Mesendoderm (in vitro differentiated cells): ENCODE measurements at regions not wholly inside any gene's neighbourhood (a gene's known extent, or its start where the extent isn't known, plus 50 kb on each side); places are given as distances from the start of the nearest gene placed in this dataset.

Experiments
- DNase-seq: peaks from one replicate; pipeline ENCODE4 v3.0.0; 2013
- H2AK5ac ChIP-seq: 2 replicates; pipeline ENCODE4 v1.6.1; 2013; ENCODE audit warnings: low read length, inconsistent platforms
- H2BK120ac ChIP-seq: 2 replicates; pipeline ENCODE4 v1.6.1; 2013; ENCODE audit warnings: low read depth, mild to moderate bottlenecking, low read length, moderate library complexity, mixed read lengths
- H2BK15ac ChIP-seq: replicated peaks from 2 replicates; pipeline ENCODE4 v1.6.1; 2013; ENCODE audit warnings: low read depth, mild to moderate bottlenecking, moderate library complexity
- H2BK5ac ChIP-seq: 2 replicates; pipeline ENCODE4 v1.6.1; 2013; ENCODE audit warnings: low read length, inconsistent platforms
- H3K18ac ChIP-seq: 2 replicates; pipeline ENCODE4 v1.6.1; 2013; ENCODE audit warnings: mild to moderate bottlenecking, low read length, mixed read lengths
- H3K23ac ChIP-seq: one replicate; pipeline ENCODE4 v1.6.1; 2013; ENCODE audit warnings: low read length
- H3K27ac ChIP-seq: 2 replicates; pipeline ENCODE4 v1.5.1; 2013; ENCODE audit warnings: low read depth, mild to moderate bottlenecking, inconsistent platforms, low read length, moderate library complexity
- H3K27me3 ChIP-seq: 2 replicates; pipeline ENCODE4 v1.6.1; 2013; ENCODE audit warnings: low read length, control low read depth, mild to moderate bottlenecking, inconsistent platforms; ENCODE audit not compliant: insufficient read depth, poor library complexity
- H3K36me3 ChIP-seq: 2 replicates; pipeline ENCODE4 v1.6.1; 2013; ENCODE audit warnings: low read length, inconsistent platforms; ENCODE audit not compliant: control insufficient read depth, insufficient read depth
- H3K4ac ChIP-seq: one replicate; pipeline ENCODE4 v1.6.1; 2013; ENCODE audit warnings: low read depth, mild to moderate bottlenecking, low read length, moderate library complexity
- H3K4me1 ChIP-seq: 2 replicates; pipeline ENCODE4 v1.6.1; 2013; ENCODE audit warnings: low read depth, low read length, inconsistent platforms; ENCODE audit not compliant: control insufficient read depth
- H3K4me2 ChIP-seq: 2 replicates; pipeline ENCODE4 v1.6.1; 2013; ENCODE audit warnings: low read length
- H3K4me3 ChIP-seq: 2 replicates; pipeline ENCODE4 v1.5.1; 2013; ENCODE audit warnings: mild to moderate bottlenecking, low read length
- H3K56ac ChIP-seq: one replicate; pipeline ENCODE4 v1.6.1; 2013; ENCODE audit warnings: low read length
- H3K79me1 ChIP-seq: 2 replicates; pipeline ENCODE4 v1.6.1; 2013; ENCODE audit warnings: low read length, inconsistent platforms
- H3K79me2 ChIP-seq: 2 replicates; pipeline ENCODE4 v1.6.1; 2013; ENCODE audit warnings: mild to moderate bottlenecking, low read length; ENCODE audit not compliant: control insufficient read depth, insufficient read depth
- H3K9ac ChIP-seq: 2 replicates; pipeline ENCODE4 v1.6.1; 2013; ENCODE audit warnings: low read length, inconsistent platforms
- H4K5ac ChIP-seq: one replicate; pipeline ENCODE4 v1.6.1; 2013; ENCODE audit warnings: low read length
- H4K8ac ChIP-seq: one replicate; pipeline ENCODE4 v1.6.1; 2013; ENCODE audit warnings: low read depth, mild to moderate bottlenecking, control low read depth, low read length, moderate library complexity
- WGBS: extraction: QIAGEN DNeasy Blood & Tissue Kit; methylation state at CpG from one replicate; pipeline ENCODE4 v1.1.7; 2013; ENCODE audit warnings: low lambda C conversion rate, missing lambda C conversion rate; ENCODE audit not compliant: insufficient coverage; ENCODE audit errors: extremely low coverage; 5-methylcytosine and 5-hydroxymethylcytosine counted together

DNA sequence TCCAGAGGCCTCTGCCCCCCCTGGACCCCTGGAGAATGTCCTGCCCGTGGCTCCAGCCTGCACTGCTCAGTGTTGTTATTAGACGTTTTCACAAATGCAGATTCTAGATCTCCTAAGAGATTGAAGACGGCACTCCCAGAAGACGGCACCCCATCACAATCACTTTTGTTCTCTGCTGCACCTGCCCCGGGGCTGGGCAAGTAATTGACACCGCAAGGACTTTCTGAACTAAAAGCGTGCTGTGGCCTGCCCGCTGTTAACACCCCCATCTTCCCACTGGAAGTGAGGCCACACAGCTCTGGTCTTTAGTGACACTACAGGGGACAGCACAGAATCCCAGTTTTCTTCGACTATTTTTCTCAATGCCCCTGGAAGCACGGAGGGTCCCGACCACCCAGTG is 256.9 kb downstream of the ENGASE start:
- Histone ChIP-seq H3K27ac (no peak overlapping the region), H4K8ac (no peak overlapping the region), H4K5ac (no peak overlapping the region), H3K56ac (no peak overlapping the region), H2AK5ac (no peak overlapping the region), H3K27me3 (no peaks in the 10 kb centered on the region), H3K9ac (no peak overlapping the region), H3K4me2 (no peak overlapping the region), H3K36me3 (no peaks in the 10 kb centered on the region), H2BK5ac (no peak overlapping the region), H3K79me1 (no peaks in the 10 kb centered on the region), H2BK120ac (no peak overlapping the region), H3K79me2 (no peaks in the 10 kb centered on the region), H2BK15ac (no peak overlapping the region), H3K23ac (no peak overlapping the region), H3K4ac (no peak overlapping the region), H3K18ac (no peak overlapping the region), H3K4me1 (no peaks in the 10 kb centered on the region), H3K4me3 (no peak overlapping the region)
- WGBS: no CpG with 5 or more reads among the region's 11 CpGs
- DNase-seq: no peak

DNA sequence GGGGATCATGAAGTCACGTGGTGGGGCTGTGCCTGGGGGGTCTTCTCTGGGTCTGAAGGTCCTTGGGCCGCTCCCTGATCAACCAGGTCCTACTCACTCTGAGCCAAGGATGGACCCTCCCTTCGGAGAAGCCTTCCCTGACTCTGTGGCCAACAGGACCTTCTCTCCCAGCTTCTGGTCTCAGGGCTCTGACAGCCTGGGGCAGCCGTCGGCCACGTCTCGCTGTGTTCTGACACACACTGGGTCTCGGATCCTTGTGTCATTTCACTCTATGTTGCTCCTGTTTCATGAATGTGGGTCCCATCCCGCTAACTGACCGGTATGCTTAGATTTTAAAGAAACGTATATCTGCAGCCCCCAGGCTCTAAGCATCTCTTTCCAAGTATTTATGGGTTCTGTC is 256.1 kb downstream of the ENGASE start:
- no peaks in the 10 kb centered on the region for H3K36me3 ChIP-seq
- H3K23ac ChIP-seq: no peak overlapping the region
- no peak overlapping the region for H2BK120ac ChIP-seq
- no peak overlapping the region for H3K18ac ChIP-seq
- H3K4ac ChIP-seq: no peak overlapping the region
- H3K79me2 ChIP-seq: no peaks in the 10 kb centered on the region
- no peak overlapping the region for H4K8ac ChIP-seq
- no peak overlapping the region for H3K4me2 ChIP-seq
- no peak overlapping the region for H2BK15ac ChIP-seq
- H3K79me1 ChIP-seq: no peaks in the 10 kb centered on the region
- H3K27ac ChIP-seq: no peak overlapping the region
- no peak overlapping the region for H3K4me3 ChIP-seq
- no peak overlapping the region for H3K56ac ChIP-seq
- DNase-seq: no peak
- no peak overlapping the region for H2AK5ac ChIP-seq
- H4K5ac ChIP-seq: no peak overlapping the region
- WGBS: no CpG with 5 or more reads among the region's 11 CpGs
- no peak overlapping the region for H3K9ac ChIP-seq
- no peaks in the 10 kb centered on the region for H3K27me3 ChIP-seq
- H2BK5ac ChIP-seq: no peak overlapping the region
- no peaks in the 10 kb centered on the region for H3K4me1 ChIP-seq

DNA sequence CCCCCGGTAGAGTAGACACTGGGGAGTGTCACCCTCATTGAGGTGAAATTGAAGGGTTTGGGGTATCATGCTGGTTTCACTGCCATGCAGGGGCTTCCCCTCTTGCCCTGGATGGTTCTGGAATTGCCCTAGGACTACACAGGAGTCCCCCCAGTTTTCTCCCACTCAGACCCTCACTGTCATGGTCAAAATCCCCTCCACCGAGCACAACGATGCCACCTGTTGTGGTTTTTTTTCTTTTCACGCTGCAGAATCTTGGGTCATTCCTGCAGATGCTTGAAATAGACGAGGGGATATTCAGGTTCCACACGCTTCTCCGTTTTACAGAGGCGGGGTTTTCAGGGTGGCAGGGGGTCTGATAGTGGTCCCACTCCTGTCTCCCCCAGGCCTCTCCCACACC is 255.6 kb downstream of the ENGASE start:
- Histone ChIP-seq H3K27ac (no peak overlapping the region), H4K8ac (no peak overlapping the region), H3K4me2 (no peak overlapping the region), H3K4me3 (no peak overlapping the region), H2AK5ac (no peak overlapping the region), H3K56ac (no peak overlapping the region), H3K4ac (no peak overlapping the region), H3K27me3 (no peaks in the 10 kb centered on the region), H2BK5ac (no peak overlapping the region), H4K5ac (no peak overlapping the region), H3K79me1 (no peaks in the 10 kb centered on the region), H3K23ac (no peak overlapping the region), H2BK120ac (no peak overlapping the region), H3K36me3 (no peaks in the 10 kb centered on the region), H3K79me2 (no peaks in the 10 kb centered on the region), H3K4me1 (no peaks in the 10 kb centered on the region), H3K18ac (no peak overlapping the region), H2BK15ac (no peak overlapping the region), H3K9ac (no peak overlapping the region)
- WGBS: no CpG with 5 or more reads among the region's 8 CpGs
- no peak for DNase-seq

DNA sequence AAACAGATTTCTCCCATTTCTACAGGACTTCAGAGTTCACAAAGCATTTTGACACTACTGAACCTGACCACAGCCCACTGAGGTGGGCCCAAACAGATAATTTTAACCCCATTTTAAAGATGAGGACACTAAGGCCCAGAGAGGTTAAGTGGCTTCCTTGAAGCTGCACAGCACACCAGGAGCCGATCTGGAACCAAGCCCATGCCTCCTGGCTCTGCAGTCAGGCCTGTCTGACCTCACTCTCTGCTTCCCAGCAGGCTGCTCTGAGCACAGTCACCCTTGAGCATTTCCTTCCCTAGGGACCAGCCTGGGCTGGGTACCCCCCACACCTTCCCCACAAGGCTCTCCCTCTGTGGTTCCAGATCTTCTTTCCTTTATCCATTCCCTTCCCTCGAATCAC is 252.2 kb downstream of the ENGASE start:
- no peak overlapping the region for H3K4ac ChIP-seq
- H2AK5ac ChIP-seq: no peak overlapping the region
- H4K5ac ChIP-seq: no peak overlapping the region
- no peak overlapping the region for H3K27ac ChIP-seq
- H2BK15ac ChIP-seq: no peak overlapping the region
- H3K79me2 ChIP-seq: no peaks in the 10 kb centered on the region
- no peak overlapping the region for H3K23ac ChIP-seq
- H2BK5ac ChIP-seq: no peak overlapping the region
- H3K4me1 ChIP-seq: no peaks in the 10 kb centered on the region
- no CpG with 5 or more reads among the region's 2 CpGs for WGBS
- DNase-seq: no peak
- H4K8ac ChIP-seq: no peak overlapping the region
- no peak overlapping the region for H3K4me3 ChIP-seq
- no peaks in the 10 kb centered on the region for H3K36me3 ChIP-seq
- H3K27me3 ChIP-seq: no peaks in the 10 kb centered on the region
- H3K9ac ChIP-seq: no peak overlapping the region
- H3K79me1 ChIP-seq: no peaks in the 10 kb centered on the region
- H3K18ac ChIP-seq: no peak overlapping the region
- no peak overlapping the region for H3K4me2 ChIP-seq
- no peak overlapping the region for H2BK120ac ChIP-seq
- no peak overlapping the region for H3K56ac ChIP-seq

DNA sequence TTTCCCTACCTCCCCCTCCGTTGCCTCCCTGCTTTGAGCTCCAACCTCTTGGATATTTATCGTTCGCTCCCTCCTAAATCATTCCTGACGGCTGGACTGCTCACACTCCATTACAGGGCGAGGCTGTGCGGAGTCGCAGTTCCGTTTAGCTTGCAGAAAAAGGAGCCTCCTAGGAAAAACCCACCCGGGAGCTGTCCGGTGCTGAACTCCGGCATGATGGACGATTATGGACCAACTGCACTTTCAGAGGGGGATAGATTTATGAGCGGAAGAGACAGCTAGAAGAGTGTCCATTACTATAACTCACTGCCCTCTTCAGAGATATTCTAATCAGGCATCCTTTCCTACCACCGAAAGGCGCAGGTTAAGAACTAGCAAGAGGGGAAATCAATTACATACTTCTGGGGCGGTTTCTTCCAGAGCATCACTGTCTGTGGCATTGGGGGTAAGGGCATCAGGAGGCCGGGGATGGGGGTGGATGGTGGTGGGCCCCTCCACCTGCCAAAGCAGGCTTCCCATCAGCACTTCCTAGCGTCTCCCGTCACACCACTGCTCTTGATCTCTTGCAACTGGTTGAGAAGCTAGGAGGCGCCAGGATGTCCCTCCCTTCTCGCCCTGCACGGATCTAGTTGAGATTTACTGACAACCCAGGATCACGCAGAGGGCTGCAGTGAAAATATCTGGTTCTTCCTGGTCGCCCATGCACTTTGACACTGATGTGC is 251.2 kb downstream of the ENGASE start:
- H3K56ac ChIP-seq: no peak overlapping the region
- no peak overlapping the region for H2AK5ac ChIP-seq
- H3K4me2 ChIP-seq: no peak overlapping the region
- H3K9ac ChIP-seq: no peak overlapping the region
- WGBS: no CpG with 5 or more reads among the region's 24 CpGs
- H3K79me2 ChIP-seq: no peaks in the 10 kb centered on the region
- H3K27me3 ChIP-seq: no peaks in the 10 kb centered on the region
- no peak overlapping the region for H4K8ac ChIP-seq
- no peaks in the 10 kb centered on the region for H3K36me3 ChIP-seq
- no peak overlapping the region for H2BK120ac ChIP-seq
- H2BK15ac ChIP-seq: no peak overlapping the region
- no peak overlapping the region for H4K5ac ChIP-seq
- no peaks in the 10 kb centered on the region for H3K4me1 ChIP-seq
- DNase-seq: peak; percentile 29
- no peak overlapping the region for H3K4me3 ChIP-seq
- no peak overlapping the region for H3K18ac ChIP-seq
- H3K4ac ChIP-seq: no peak overlapping the region
- H3K23ac ChIP-seq: no peak overlapping the region
- H3K79me1 ChIP-seq: no peaks in the 10 kb centered on the region
- H2BK5ac ChIP-seq: no peak overlapping the region
- H3K27ac ChIP-seq: no peak overlapping the region

DNA sequence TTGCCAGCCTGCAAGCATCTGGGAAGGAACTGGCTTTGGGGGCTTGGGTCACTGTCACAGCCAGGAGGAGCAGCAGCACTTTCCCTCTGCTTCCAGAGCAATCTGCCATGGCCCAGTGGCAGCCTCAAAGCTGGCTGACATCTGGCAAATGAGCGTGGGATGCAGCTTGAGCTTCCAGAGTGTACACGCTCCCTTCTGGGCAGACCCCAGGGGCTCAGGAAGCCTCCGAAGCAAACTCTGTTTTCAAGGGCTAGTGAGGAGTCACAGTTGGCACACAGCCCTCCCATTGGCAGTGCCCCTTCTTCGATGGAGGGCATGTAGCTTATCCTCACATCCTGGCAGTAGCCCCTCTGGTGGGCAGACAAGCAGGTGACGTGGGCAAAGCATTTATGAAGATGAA is 249.6 kb downstream of the ENGASE start:
- Histone ChIP-seq H2BK15ac (no peak overlapping the region), H3K4me1 (no peaks in the 10 kb centered on the region), H2BK5ac (no peak overlapping the region), H3K9ac (no peak overlapping the region), H4K8ac (no peak overlapping the region), H3K23ac (no peak overlapping the region), H3K4ac (no peak overlapping the region), H3K27me3 (no peaks in the 10 kb centered on the region), H3K4me3 (no peak overlapping the region), H3K79me2 (no peaks in the 10 kb centered on the region), H2AK5ac (no peak overlapping the region), H3K56ac (no peak overlapping the region), H4K5ac (no peak overlapping the region), H3K18ac (no peak overlapping the region), H3K79me1 (no peaks in the 10 kb centered on the region), H3K36me3 (no peaks in the 10 kb centered on the region), H3K4me2 (no peak overlapping the region), H2BK120ac (no peak overlapping the region), H3K27ac (no peak overlapping the region)
- no peak for DNase-seq
- WGBS: no CpG with 5 or more reads among the region's 5 CpGs
